ENCODE measurements at regions not wholly inside any gene's neighbourhood (a gene's known extent, or its start where the extent isn't known, plus 50 kb on each side); places are given as distances from the start of the nearest gene placed in this dataset.
"Not testable (repeated sequence)": the region's sequence is repeated elsewhere in the genome, so short reads cannot be mapped to it uniquely, and the experiment has no call there.

DNA sequence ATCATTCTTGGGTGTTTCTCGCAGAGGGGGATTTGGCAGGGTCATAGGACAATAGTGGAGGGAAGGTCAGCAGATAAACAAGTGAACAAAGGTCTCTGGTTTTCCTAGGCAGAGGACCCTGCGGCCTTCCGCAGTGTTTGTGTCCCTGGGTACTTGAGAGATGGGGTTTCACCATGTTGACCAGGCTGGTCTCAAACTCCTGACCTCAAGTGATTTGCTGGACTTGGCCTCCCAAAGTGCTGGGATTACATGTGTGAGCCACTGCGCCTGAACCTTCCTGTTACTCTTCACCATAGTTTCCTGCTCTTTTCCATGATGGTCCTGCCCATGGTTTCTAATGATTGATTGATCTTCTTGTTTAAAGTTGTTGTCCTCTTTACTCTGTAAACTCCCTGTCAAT is 207.9 kb downstream of the BCAS1 start:
- H3K36me3 ChIP-seq (ENCODE audit: low read depth); POLR2A ChIA-PET (ENCODE audit: unreplicated experiment); H3K9me2 ChIP-seq (ENCODE audit: insufficient read depth); CTCF ChIA-PET; H3K9me3 ChIP-seq (ENCODE audit: insufficient read depth, low read depth); H4K20me1 ChIP-seq (ENCODE audit: insufficient read depth); intact Hi-C loops (cut with micrococcal nuclease; ENCODE audit: unreplicated experiment); H3K4me3 ChIP-seq; H3K27me3 ChIP-seq (ENCODE audit: insufficient read depth, low read depth); H2AFZ ChIP-seq; H3K79me2 ChIP-seq (ENCODE audit: low read depth); DNase-seq; BruUV-seq (replicated peaks); H3K27ac ChIP-seq; H3K4me2 ChIP-seq: not testable (repeated sequence)
- Histone ChIP-seq H3K4me1 (replicated peaks; ENCODE audit: insufficient read depth) (peaks cover 38% of the 10 kb centered on the region), H3F3A (ENCODE audit: insufficient read depth, low read depth) (peaks cover 40% of the 10 kb centered on the region)

GRCh38 chr20:53862136-53862397 is 208.3 kb downstream of the BCAS1 start:
- H3K27me3 ChIP-seq (ENCODE audit: insufficient read depth, low read depth); BruUV-seq (replicated peaks); DNase-seq; H3K4me2 ChIP-seq; H3K79me2 ChIP-seq (ENCODE audit: low read depth); H4K20me1 ChIP-seq (ENCODE audit: insufficient read depth); H3K36me3 ChIP-seq (ENCODE audit: low read depth); H3K27ac ChIP-seq; H2AFZ ChIP-seq; POLR2A ChIA-PET (ENCODE audit: unreplicated experiment); H3K9me3 ChIP-seq (ENCODE audit: insufficient read depth, low read depth); CTCF ChIA-PET; intact Hi-C loops (cut with micrococcal nuclease; ENCODE audit: unreplicated experiment); H3K9me2 ChIP-seq (ENCODE audit: insufficient read depth); H3K4me3 ChIP-seq: not testable (repeated sequence)
- Histone ChIP-seq H3F3A (ENCODE audit: insufficient read depth, low read depth) (peaks cover 37% of the 10 kb centered on the region), H3K4me1 (replicated peaks; ENCODE audit: insufficient read depth) (peaks cover 34% of the 10 kb centered on the region)

DNA sequence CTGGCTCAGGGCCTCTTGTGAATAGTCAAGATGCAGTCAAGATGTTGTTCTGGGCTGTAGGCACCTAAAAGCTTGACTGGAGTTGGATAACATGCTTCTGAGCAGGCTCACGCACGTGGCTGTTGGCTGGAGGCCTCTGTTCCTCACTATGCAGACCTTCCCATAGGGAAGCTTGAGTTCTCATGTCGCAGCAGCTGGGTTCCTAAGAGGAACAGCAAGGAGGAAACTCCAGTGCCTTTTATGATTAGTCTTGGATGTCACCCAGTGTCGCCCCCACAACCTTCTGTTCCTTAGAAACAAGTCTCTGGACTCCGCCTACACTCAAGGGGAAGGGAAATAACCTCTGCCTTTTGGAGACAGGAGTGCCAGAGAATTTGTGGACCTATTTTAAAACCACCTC is 210.7 kb downstream of the BCAS1 start:
- DNase-seq = no peak
- H3K36me3 ChIP-seq (ENCODE audit: low read depth) = no peaks in the 10 kb centered on the region
- intact Hi-C loops (cut with micrococcal nuclease; ENCODE audit: unreplicated experiment) = no loop called here
- no peak overlapping the region for H3K4me2 ChIP-seq
- no peak overlapping the region for H2AFZ ChIP-seq
- BruUV-seq (replicated peaks) = no TSS peak
- H3K9me2 ChIP-seq (ENCODE audit: insufficient read depth) = no peaks in the 10 kb centered on the region
- no peak overlapping the region for H3K4me3 ChIP-seq
- peaks cover 17% of the 10 kb centered on the region for H3F3A ChIP-seq (ENCODE audit: insufficient read depth, low read depth)
- ChIA-PET CTCF (interaction anchor here (0.5 to 0.9 kb wide), 2 partner anchors 55 to 114 kb away, joined by 3 read pairs; no protein-coding TSS in a partner anchor), POLR2A (ENCODE audit: unreplicated experiment) (no interaction called here)
- H3K4me1 ChIP-seq (replicated peaks; ENCODE audit: insufficient read depth) = peaks cover 12% of the 10 kb centered on the region
- no peaks in the 10 kb centered on the region for H3K27me3 ChIP-seq (ENCODE audit: insufficient read depth, low read depth)
- no peaks in the 10 kb centered on the region for H4K20me1 ChIP-seq (ENCODE audit: insufficient read depth)
- no peaks in the 10 kb centered on the region for H3K9me3 ChIP-seq (ENCODE audit: insufficient read depth, low read depth)
- TF ChIP-seq CTCF (conservative IDR thresholded peaks at IDR 0.05) (no peak), EZH2 (IDR thresholded peaks at IDR 0.05; ENCODE audit: low read depth) (no peak)
- no peak overlapping the region for H3K27ac ChIP-seq
- no peaks in the 10 kb centered on the region for H3K79me2 ChIP-seq (ENCODE audit: low read depth)

DNA sequence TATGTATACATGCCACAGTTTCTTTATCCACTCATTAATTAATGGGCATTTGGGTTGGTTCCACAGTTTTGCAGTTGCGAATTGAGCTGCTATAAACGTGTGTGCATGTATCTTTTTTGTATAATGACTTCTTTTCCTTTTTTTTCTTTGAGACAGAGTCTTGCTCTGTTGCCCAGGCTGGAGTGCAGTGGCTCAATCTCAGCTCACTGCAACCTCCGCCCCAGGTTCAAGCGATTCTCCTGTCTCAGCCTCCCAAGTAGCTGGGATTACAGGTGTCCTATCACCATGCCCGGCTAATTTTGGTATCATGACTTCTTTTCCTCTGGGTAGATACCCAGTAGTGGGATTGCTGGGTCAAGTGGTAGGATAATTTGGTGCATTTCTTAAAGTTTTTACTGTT is 211.4 kb downstream of the BCAS1 start:
- CTCF ChIA-PET = interaction anchor here (0.9 kb wide), 1 partner anchor 56 kb away, joined by 3 read pairs; no protein-coding TSS in a partner anchor
- H3K9me2 ChIP-seq (ENCODE audit: insufficient read depth); POLR2A ChIA-PET (ENCODE audit: unreplicated experiment): not testable (repeated sequence)

GRCh38 chr20:53858516-53858915 is 211.9 kb downstream of the BCAS1 start:
- BruUV-seq (replicated peaks); CTCF ChIA-PET: not testable (repeated sequence)

More for the DNA sequence above, 211.4 kb downstream of the BCAS1 start:
- peaks cover 10% of the 10 kb centered on the region for H3F3A ChIP-seq (ENCODE audit: insufficient read depth, low read depth)
- H3K4me3 ChIP-seq; BruUV-seq (replicated peaks); H3K27me3 ChIP-seq (ENCODE audit: insufficient read depth, low read depth); H3K4me1 ChIP-seq (replicated peaks; ENCODE audit: insufficient read depth); H3K9me3 ChIP-seq (ENCODE audit: insufficient read depth, low read depth); DNase-seq; intact Hi-C loops (cut with micrococcal nuclease; ENCODE audit: unreplicated experiment); H2AFZ ChIP-seq; H3K79me2 ChIP-seq (ENCODE audit: low read depth); H4K20me1 ChIP-seq (ENCODE audit: insufficient read depth); H3K36me3 ChIP-seq (ENCODE audit: low read depth); H3K4me2 ChIP-seq; H3K27ac ChIP-seq: not testable (repeated sequence)

More at GRCh38 chr20:53858516-53858915, 211.9 kb downstream of the BCAS1 start:
- intact Hi-C loops (cut with micrococcal nuclease; ENCODE audit: unreplicated experiment); H3K4me2 ChIP-seq; H3K9me2 ChIP-seq (ENCODE audit: insufficient read depth); H4K20me1 ChIP-seq (ENCODE audit: insufficient read depth); H3K4me3 ChIP-seq; H3K9me3 ChIP-seq (ENCODE audit: insufficient read depth, low read depth); H3K27me3 ChIP-seq (ENCODE audit: insufficient read depth, low read depth); H3K79me2 ChIP-seq (ENCODE audit: low read depth); DNase-seq; H2AFZ ChIP-seq; H3K36me3 ChIP-seq (ENCODE audit: low read depth); H3K4me1 ChIP-seq (replicated peaks; ENCODE audit: insufficient read depth); H3K27ac ChIP-seq; H3F3A ChIP-seq (ENCODE audit: insufficient read depth, low read depth): not testable (repeated sequence)
- POLR2A ChIA-PET (ENCODE audit: unreplicated experiment) = interaction anchor here (0.7 kb wide), 1 partner anchor 79 kb away, joined by 5 read pairs; no protein-coding TSS in a partner anchor
